HG03469 (cell line): ENCODE measurements at regions not wholly inside any gene's neighbourhood (a gene's known extent, or its start where the extent isn't known, plus 50 kb on each side); places are given as distances from the start of the nearest gene placed in this dataset.

ENCODE experiments used
- ATAC-seq: cut with Tn5 transposase; IDR thresholded peaks from one replicate; pipeline ENCODE4 v1.9.1; 2021; ENCODE audit warnings: mild to moderate bottlenecking, moderate library complexity, moderate number of reproducible peaks; ENCODE audit not compliant: unreplicated experiment

- ATAC-seq, result no peak
Observed at GRCh38 chr4:35836596-35836995, 407.7 kb downstream of the ARAP2 start.

- ATAC-seq, result no peak
Observed at GRCh38 chr4:35867057-35867456, 377.3 kb downstream of the ARAP2 start.

DNA sequence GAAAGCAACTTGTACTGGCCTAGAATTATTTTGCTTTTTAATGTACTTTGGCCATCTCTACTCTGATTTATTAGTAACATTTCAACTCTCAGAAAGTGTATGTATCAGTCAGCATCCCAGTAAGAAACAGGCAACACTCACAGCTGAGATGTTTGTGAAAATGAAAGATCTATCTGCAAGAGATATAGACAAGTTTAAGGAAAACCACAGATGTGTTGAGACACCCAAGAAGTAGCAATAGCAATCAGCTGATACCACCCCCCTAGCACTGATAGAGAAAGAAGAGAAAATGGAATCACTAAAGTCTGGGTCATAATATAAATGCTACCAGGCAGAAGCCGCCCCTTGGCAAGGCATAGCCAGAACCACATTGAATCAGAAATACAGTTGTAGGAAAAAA lies 372.0 kb downstream of the ARAP2 start:
- no peak for ATAC-seq

GRCh38 chr4:35879479-35879878 lies 364.8 kb downstream of the ARAP2 start:
- ATAC-seq, result no peak

- no peak for ATAC-seq
Observed at GRCh38 chr4:35883108-35883507, 361.2 kb downstream of the ARAP2 start.

GRCh38 chr4:35884714-35885480 lies 359.4 kb downstream of the ARAP2 start:
- no peak for ATAC-seq

- no peak for ATAC-seq
Observed at GRCh38 chr4:35897808-35898207, 346.5 kb downstream of the ARAP2 start.

GRCh38 chr4:35900286-35901243 lies 343.7 kb downstream of the ARAP2 start:
- ATAC-seq, result no peak

DNA sequence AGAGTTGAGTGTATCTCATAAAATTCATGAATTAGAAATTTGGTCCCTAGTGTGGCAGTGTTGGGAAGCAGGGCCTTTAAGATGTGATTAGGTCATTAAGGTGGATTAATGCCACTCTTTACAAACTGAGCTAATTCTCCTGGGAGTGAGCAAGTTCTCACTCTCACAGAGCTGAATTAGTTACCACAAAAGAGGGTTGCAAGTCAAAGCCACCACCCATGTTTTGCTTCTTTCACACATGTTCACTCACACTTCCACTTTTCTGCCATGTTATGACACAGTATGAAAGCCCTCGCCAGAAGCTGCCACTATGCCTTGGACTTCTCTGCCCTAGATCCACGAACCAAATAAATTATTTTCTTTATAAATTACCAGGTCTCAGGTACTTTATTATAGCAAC lies 332.1 kb downstream of the ARAP2 start:
- peak; percentile 97 for ATAC-seq

- no peak for ATAC-seq
Observed at GRCh38 chr4:35918491-35918977, 325.8 kb downstream of the ARAP2 start.

DNA sequence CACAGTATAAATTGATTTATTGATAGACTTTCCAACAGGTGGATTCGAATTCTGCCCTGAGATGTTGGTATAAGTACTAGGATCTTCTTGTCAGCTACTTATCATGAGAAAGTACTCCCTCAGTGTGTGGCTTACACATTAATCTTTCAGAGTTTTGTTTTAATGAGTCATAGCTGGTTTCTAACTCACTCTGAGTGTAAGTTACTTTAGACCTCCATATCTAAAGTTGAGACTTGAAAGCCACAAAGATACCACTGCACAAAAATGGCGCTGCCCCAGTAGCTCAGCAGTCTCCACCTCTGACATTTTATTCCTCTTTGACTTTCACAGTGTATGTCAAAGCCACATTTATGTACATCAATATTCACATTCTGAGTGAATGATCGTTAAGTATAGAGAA lies 318.5 kb downstream of the ARAP2 start:
- peak; percentile 64 for ATAC-seq

GRCh38 chr4:35926788-35927187 lies 317.5 kb downstream of the ARAP2 start:
- ATAC-seq, result no peak

- ATAC-seq, result no peak
Observed at GRCh38 chr4:35933901-35934300, 310.4 kb downstream of the ARAP2 start.

- ATAC-seq, result no peak
Observed at GRCh38 chr4:35934320-35934981, 309.9 kb downstream of the ARAP2 start.

DNA sequence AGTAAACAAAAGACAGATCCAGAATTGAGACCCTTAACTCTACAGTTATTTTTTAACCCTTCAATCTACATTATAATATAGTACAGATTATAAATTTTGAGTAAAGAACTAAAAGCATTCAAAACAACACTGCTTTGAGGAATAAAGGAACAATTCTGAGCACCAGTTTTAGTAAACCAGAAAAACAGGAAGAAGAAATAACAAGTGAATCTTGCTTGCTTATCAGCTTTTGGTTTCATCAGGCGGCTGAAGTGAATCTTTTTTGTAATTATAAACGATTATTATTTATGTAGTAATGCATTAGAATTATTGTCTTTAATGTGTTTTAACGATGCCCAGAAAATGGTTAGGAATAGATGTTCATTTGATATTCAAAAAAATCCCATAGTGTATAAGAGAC lies 305.4 kb downstream of the ARAP2 start:
- ATAC-seq, result no peak

DNA sequence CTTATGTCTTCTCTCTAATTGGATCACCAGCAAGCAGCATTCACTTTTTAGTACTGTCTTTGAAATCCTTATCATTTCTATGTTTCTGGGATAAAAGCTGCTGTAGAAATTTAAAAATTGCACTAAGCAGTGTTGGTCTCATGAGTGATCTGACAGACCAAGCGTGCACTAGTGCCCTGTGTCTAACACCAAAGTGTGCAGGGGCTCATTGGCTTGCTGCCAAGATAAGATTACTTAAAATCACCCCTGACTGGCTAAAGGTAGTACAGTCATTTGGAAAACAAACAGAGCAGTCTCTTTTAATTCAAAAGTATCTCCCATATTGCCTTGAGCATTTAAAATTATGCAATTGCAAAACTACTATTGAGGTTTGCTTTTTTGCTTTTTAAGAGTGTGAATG lies 304.6 kb downstream of the ARAP2 start:
- ATAC-seq, result no peak

DNA sequence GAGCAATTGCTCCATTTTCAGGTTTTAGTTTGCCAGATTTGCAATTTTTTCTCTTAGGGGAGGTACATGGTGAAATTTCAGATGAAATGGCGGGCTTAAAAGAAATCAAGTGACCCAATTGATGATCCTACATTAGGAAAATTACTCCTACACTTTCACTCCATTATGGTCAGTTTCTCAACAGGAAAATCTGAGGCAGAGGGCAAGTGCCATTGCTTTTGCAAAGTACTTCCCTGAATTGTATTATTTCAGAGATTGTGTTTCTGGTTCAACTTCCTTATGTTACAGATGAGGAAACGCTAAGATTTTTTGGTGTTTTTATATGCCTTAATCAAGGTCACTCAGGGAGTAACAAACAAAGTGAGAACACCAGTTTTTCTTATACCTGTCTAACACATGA lies 302.2 kb downstream of the ARAP2 start:
- no peak for ATAC-seq

DNA sequence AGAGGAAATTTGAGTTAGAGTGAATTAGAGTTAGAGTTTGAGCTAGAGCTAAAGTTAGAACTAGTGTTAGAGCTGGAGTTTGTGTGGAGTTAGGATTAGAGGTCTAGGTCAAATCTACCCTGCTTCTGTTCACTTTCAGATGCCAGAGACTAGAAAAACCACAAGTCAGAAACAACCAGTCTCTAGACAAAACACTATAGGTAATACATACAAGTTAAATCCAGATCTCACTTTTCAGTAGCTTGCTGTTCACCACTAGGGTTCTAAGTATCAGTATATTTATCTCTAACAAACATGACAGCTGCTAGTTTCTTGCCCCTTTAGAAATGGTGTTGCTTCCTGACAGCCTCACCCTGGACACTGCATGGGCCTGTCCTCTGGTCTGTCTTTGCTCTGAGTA lies 300.7 kb downstream of the ARAP2 start:
- ATAC-seq, result no peak

DNA sequence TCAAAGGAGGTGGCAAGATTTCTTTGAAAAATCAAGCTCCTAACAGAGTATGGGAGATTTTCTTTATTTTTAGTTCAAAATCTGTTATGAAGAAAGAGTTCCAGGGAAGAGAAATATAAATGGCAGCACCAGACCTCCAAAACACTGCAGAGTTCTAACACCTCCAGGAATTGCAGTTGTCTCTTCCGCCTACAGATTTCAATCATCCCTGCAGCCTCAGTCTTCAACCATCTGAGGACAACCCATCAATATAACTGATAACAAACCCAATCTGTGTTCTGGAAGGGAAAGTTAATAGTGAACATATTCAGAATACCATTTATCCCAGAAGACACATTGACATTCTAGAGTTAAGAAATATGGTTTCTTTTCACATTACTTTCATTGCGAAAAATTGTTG lies 296.1 kb downstream of the ARAP2 start:
- no peak for ATAC-seq

GRCh38 chr4:35950442-35950841 lies 293.9 kb downstream of the ARAP2 start:
- ATAC-seq, result no peak

DNA sequence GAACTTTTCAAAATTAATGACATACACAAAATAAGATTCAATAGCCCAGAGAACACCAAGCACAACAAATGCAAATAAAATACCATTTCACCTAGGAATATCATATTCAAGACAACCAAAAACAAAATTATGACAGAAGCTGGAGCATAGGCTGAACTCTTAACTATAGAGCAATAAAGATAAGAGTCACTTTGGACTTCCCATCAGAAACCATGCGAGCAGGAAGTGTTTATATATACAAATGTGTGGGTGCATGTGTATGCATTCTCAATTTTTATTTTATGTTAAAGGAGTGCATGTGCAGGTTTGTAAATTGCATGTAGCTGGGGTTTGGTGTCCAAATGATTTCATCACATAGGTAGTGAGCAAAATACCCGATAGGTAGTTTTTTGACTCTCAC lies 291.6 kb downstream of the ARAP2 start:
- ATAC-seq, result no peak
